HEK293 (cell line): ENCODE measurements at regions not wholly inside any gene's neighbourhood (a gene's known extent, or its start where the extent isn't known, plus 50 kb on each side); places are given as distances from the start of the nearest gene placed in this dataset.

Experiments used
- CTCF ChIA-PET: fragments of 350-600 bp; formaldehyde crosslinking; extraction: SDS; loops from one replicate; lab custom pipeline; 2021; ENCODE audit warnings: antibody characterized with exemption; lab: Yijun Ruan, JAX
- POLR2A ChIA-PET: fragments of 300-600 bp; formaldehyde crosslinking; extraction: SDS; loops from one replicate; lab custom pipeline; 2020; ENCODE audit warnings: antibody characterized with exemption, inconsistent platforms; lab: Yijun Ruan, JAX
- H3K27ac ChIP-seq: fragments of 200-500 bp; sonication (Bioruptor generic); 2 replicates; pipeline ENCODE4 v1.5.1; 2014; ENCODE audit warnings: low read depth, low read length, control low read depth, inconsistent platforms; ENCODE audit errors: extremely low read depth
- H3K36me3 ChIP-seq, 2 experiments: fragments of 200-500 bp in 1 of 2; sonication (Bioruptor generic) in 1 of 2; 1 replicate in 1 of 2; 2 replicates in 1 of 2; pipeline ENCODE4 v1.5.1; 2014 to 2017; ENCODE audit warnings: inconsistent platforms in 2 of 2, low read length in 2 of 2; ENCODE audit not compliant: control insufficient read depth in 2 of 2, insufficient read depth in 1 of 2
- H3K4me1 ChIP-seq: fragments of 200-500 bp; sonication (Bioruptor generic); 2 replicates; pipeline ENCODE4 v1.5.1; 2014; ENCODE audit warnings: mild to moderate bottlenecking, low read length, inconsistent platforms; ENCODE audit not compliant: control insufficient read depth, insufficient read depth
- H3K4me3 ChIP-seq: 2 replicates; pipeline ENCODE4 v1.5.1; 2011; ENCODE audit warnings: low read depth, mild to moderate bottlenecking, control low read depth, low read length, moderate library complexity
- H3K9me3 ChIP-seq: fragments of 200-500 bp; sonication (Bioruptor generic); 2 replicates; pipeline ENCODE4 v1.5.1; 2014; ENCODE audit warnings: low read depth, low read length, inconsistent platforms; ENCODE audit not compliant: control insufficient read depth, insufficient read depth
- FEZF1 ChIP-seq: fragments of 450-650 bp; formaldehyde crosslinking; IDR thresholded peaks from 2 replicates; pipeline ENCODE4 v1.5.1; 2016; ENCODE audit warnings: missing biosample characterization, missing genetic modification characterization
- OVOL3 ChIP-seq: fragments of 450-650 bp; formaldehyde crosslinking; IDR thresholded peaks from 2 replicates; pipeline ENCODE4 v1.5.1; 2016; ENCODE audit warnings: missing biosample characterization, missing genetic modification characterization
- SP7 ChIP-seq: fragments of 450-650 bp; formaldehyde crosslinking; IDR thresholded peaks from 2 replicates; pipeline ENCODE4 v1.5.1; 2016; ENCODE audit warnings: missing biosample characterization, missing genetic modification characterization
- YY1 ChIP-seq: fragments of 450-650 bp; formaldehyde crosslinking; IDR thresholded peaks from 2 replicates; pipeline ENCODE4 v1.5.1; 2018; ENCODE audit warnings: missing biosample characterization, missing genetic modification characterization
- YY2 ChIP-seq: fragments of 450-650 bp; formaldehyde crosslinking; IDR thresholded peaks from 2 replicates; pipeline ENCODE4 v1.5.1; 2016; ENCODE audit warnings: missing biosample characterization, missing genetic modification characterization
- ZBTB20 ChIP-seq: fragments of 450-650 bp; formaldehyde crosslinking; IDR thresholded peaks from 2 replicates; pipeline ENCODE4 v1.5.1; 2016; ENCODE audit warnings: missing biosample characterization, missing genetic modification characterization
- ZBTB21 ChIP-seq: fragments of 450-650 bp; formaldehyde crosslinking; IDR thresholded peaks from 2 replicates; pipeline ENCODE4 v1.5.1; 2017; ENCODE audit warnings: missing biosample characterization, missing genetic modification characterization
- ZFP3 ChIP-seq: fragments of 450-650 bp; formaldehyde crosslinking; IDR thresholded peaks from 2 replicates; pipeline ENCODE4 v1.5.1; 2016; ENCODE audit warnings: low read depth, missing biosample characterization, missing genetic modification characterization
- ZNF10 ChIP-seq: fragments of 450-650 bp; formaldehyde crosslinking; IDR thresholded peaks from 2 replicates; pipeline ENCODE4 v1.5.1; 2017; ENCODE audit warnings: missing biosample characterization, missing genetic modification characterization
- ZNF121 ChIP-seq: fragments of 450-650 bp; formaldehyde crosslinking; IDR thresholded peaks from 2 replicates; pipeline ENCODE4 v1.5.1; 2016; ENCODE audit warnings: missing biosample characterization, missing genetic modification characterization
- ZNF140 ChIP-seq: fragments of 450-650 bp; formaldehyde crosslinking; IDR thresholded peaks from 2 replicates; pipeline ENCODE4 v1.5.1; 2016; ENCODE audit warnings: missing biosample characterization, missing genetic modification characterization
- ZNF324 ChIP-seq: fragments of 450-650 bp; formaldehyde crosslinking; IDR thresholded peaks from 2 replicates; pipeline ENCODE4 v1.5.1; 2016; ENCODE audit warnings: missing biosample characterization, missing genetic modification characterization
- ZNF426 ChIP-seq: fragments of 450-650 bp; formaldehyde crosslinking; IDR thresholded peaks from 2 replicates; pipeline ENCODE4 v1.5.1; 2017; ENCODE audit warnings: missing biosample characterization, missing genetic modification characterization, mild to moderate bottlenecking, inconsistent platforms, moderate library complexity
- ZNF473 ChIP-seq: fragments of 450-650 bp; formaldehyde crosslinking; IDR thresholded peaks from 2 replicates; pipeline ENCODE4 v1.5.1; 2017; ENCODE audit warnings: missing biosample characterization, missing genetic modification characterization
- ZNF514 ChIP-seq: fragments of 450-650 bp; formaldehyde crosslinking; IDR thresholded peaks from 2 replicates; pipeline ENCODE4 v1.5.1; 2016; ENCODE audit warnings: missing biosample characterization, missing genetic modification characterization
- ZNF548 ChIP-seq: fragments of 450-650 bp; formaldehyde crosslinking; IDR thresholded peaks from 2 replicates; pipeline ENCODE4 v1.5.1; 2016; ENCODE audit warnings: missing biosample characterization, missing genetic modification characterization
- ZNF600 ChIP-seq: fragments of 450-650 bp; formaldehyde crosslinking; IDR thresholded peaks from 2 replicates; pipeline ENCODE4 v1.5.1; 2016; ENCODE audit warnings: missing biosample characterization, missing genetic modification characterization
- ZNF660 ChIP-seq: fragments of 450-650 bp; IDR thresholded peaks from 2 replicates; pipeline ENCODE4 v1.5.1; 2018; ENCODE audit warnings: missing biosample characterization, mild to moderate bottlenecking, missing genetic modification characterization
- ZNF701 ChIP-seq: fragments of 450-650 bp; formaldehyde crosslinking; IDR thresholded peaks from 2 replicates; pipeline ENCODE4 v1.5.1; 2016; ENCODE audit warnings: missing biosample characterization, missing genetic modification characterization
- ZNF777 ChIP-seq: fragments of 450-650 bp; formaldehyde crosslinking; IDR thresholded peaks from 2 replicates; pipeline ENCODE4 v1.5.1; 2017; ENCODE audit warnings: missing biosample characterization, missing genetic modification characterization, borderline replicate concordance
- ZNF843 ChIP-seq: fragments of 450-650 bp; formaldehyde crosslinking; IDR thresholded peaks from 2 replicates; pipeline ENCODE4 v1.5.1; 2016; ENCODE audit warnings: missing biosample characterization, missing genetic modification characterization
- ZSCAN23 ChIP-seq: fragments of 450-650 bp; formaldehyde crosslinking; IDR thresholded peaks from 2 replicates; pipeline ENCODE4 v1.5.1; 2016; ENCODE audit warnings: missing biosample characterization, missing genetic modification characterization
- TF ChIP-seq, protein P1 (sequence below): fragments of 450-650 bp; formaldehyde crosslinking; IDR thresholded peaks from 2 replicates; pipeline ENCODE4 v1.5.1; 2017; ENCODE audit warnings: missing biosample characterization, missing genetic modification characterization
- TF ChIP-seq, protein P2 (sequence below): fragments of 450-650 bp; formaldehyde crosslinking; IDR thresholded peaks from 2 replicates; pipeline ENCODE4 v1.5.1; 2016; ENCODE audit warnings: missing biosample characterization, missing genetic modification characterization
- TF ChIP-seq, protein P3 (sequence below): fragments of 450-650 bp; formaldehyde crosslinking; IDR thresholded peaks from 2 replicates; pipeline ENCODE4; 2016; ENCODE audit warnings: missing biosample characterization, missing genetic modification characterization
- TF ChIP-seq, protein P4 (sequence below): fragments of 450-650 bp; formaldehyde crosslinking; conservative IDR thresholded peaks from 2 replicates; pipeline ENCODE4 v1.5.1; 2016; ENCODE audit warnings: low read depth, missing biosample characterization, missing genetic modification characterization
- TF ChIP-seq, protein P5 (sequence below): fragments of 450-650 bp; formaldehyde crosslinking; IDR thresholded peaks from 2 replicates; pipeline ENCODE4 v1.5.1; 2016; ENCODE audit warnings: missing biosample characterization, missing genetic modification characterization, low read depth
- TF ChIP-seq, protein P6 (sequence below): fragments of 450-650 bp; formaldehyde crosslinking; IDR thresholded peaks from 2 replicates; pipeline ENCODE4 v1.5.1; 2016; ENCODE audit warnings: missing biosample characterization, missing genetic modification characterization

DNA sequence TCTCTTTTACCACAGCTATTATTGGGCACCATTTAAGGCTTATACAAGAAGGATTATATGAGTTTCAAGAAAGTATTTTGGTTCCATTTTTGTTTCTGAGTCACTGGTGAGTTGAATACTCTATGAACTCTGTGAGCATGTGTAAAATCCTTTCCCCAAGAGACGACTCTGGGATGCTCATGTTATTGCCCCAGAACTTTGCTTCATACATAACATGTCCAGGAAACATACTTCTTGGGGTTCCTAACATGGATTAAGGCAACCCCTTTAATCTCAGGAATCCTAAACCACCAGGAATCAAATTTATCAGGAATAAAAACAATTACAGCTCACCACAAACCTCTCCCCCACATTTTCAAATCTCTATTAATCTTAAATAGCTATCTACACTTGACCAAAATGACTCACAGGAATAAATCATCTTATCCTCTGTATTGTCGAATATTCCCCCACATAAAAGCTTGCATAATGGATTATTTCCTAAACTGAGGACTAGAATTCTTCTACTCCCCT lies 117.5 kb upstream of the COL21A1 start:
- H3K9me3 ChIP-seq, result no peaks in the 10 kb centered on the region
- no peaks in the 10 kb centered on the region for H3K36me3 ChIP-seq
- ChIA-PET POLR2A (interaction anchor here (0.7 to 1.5 kb wide), 3 partner anchors 22 to 184 kb away, joined by 3 to 4 read pairs (median 4); no protein-coding TSS in a partner anchor), CTCF (interaction anchor here (1.1 to 5.3 kb wide), 5 partner anchors 50 to 622 kb away, joined by 3 to 40 read pairs (median 23); no protein-coding TSS in a partner anchor)
- no peak overlapping the region for H3K27ac ChIP-seq
- peaks cover 19% of the 10 kb centered on the region for H3K4me1 ChIP-seq
- no peak overlapping the region for H3K4me3 ChIP-seq
- TF ChIP-seq, protein P1, sequence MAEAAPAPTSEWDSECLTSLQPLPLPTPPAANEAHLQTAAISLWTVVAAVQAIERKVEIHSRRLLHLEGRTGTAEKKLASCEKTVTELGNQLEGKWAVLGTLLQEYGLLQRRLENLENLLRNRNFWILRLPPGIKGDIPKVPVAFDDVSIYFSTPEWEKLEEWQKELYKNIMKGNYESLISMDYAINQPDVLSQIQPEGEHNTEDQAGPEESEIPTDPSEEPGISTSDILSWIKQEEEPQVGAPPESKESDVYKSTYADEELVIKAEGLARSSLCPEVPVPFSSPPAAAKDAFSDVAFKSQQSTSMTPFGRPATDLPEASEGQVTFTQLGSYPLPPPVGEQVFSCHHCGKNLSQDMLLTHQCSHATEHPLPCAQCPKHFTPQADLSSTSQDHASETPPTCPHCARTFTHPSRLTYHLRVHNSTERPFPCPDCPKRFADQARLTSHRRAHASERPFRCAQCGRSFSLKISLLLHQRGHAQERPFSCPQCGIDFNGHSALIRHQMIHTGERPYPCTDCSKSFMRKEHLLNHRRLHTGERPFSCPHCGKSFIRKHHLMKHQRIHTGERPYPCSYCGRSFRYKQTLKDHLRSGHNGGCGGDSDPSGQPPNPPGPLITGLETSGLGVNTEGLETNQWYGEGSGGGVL (tag by site-specific recombination), result peak; percentile 62
- TF ChIP-seq, protein P2, sequence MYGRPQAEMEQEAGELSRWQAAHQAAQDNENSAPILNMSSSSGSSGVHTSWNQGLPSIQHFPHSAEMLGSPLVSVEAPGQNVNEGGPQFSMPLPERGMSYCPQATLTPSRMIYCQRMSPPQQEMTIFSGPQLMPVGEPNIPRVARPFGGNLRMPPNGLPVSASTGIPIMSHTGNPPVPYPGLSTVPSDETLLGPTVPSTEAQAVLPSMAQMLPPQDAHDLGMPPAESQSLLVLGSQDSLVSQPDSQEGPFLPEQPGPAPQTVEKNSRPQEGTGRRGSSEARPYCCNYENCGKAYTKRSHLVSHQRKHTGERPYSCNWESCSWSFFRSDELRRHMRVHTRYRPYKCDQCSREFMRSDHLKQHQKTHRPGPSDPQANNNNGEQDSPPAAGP (tag by site-specific recombination), result no peak
- TF ChIP-seq ZNF777 (tag by site-specific recombination) (no peak), ZNF660 (tag by site-specific recombination) (no peak), ZBTB20 (tag by site-specific recombination) (no peak), FEZF1 (peak; percentile 27; the same call in 1 of the 2 replicates), ZSCAN23 (no peak), ZNF548 (tag by site-specific recombination) (no peak), ZNF843 (tag by site-specific recombination) (peak; percentile 66), YY2 (tag by site-specific recombination) (no peak), YY1 (tag by site-specific recombination) (no peak), ZNF701 (no peak), ZNF600 (no peak), OVOL3 (tag by site-specific recombination) (no peak), ZBTB21 (no peak), SP7 (tag by site-specific recombination) (no peak), ZNF473 (tag by site-specific recombination) (no peak), ZNF121 (tag by site-specific recombination) (no peak), ZNF10 (tag by site-specific recombination) (no peak), ZNF140 (tag by site-specific recombination) (0 out of 2 replicates have a peak, but pooled peaks have one; percentile 6), ZNF426 (tag by site-specific recombination) (no peak), ZNF324 (no peak), ZFP3 (tag by site-specific recombination) (no peak), ZNF514 (tag by site-specific recombination) (no peak)
- TF ChIP-seq, protein P3, sequence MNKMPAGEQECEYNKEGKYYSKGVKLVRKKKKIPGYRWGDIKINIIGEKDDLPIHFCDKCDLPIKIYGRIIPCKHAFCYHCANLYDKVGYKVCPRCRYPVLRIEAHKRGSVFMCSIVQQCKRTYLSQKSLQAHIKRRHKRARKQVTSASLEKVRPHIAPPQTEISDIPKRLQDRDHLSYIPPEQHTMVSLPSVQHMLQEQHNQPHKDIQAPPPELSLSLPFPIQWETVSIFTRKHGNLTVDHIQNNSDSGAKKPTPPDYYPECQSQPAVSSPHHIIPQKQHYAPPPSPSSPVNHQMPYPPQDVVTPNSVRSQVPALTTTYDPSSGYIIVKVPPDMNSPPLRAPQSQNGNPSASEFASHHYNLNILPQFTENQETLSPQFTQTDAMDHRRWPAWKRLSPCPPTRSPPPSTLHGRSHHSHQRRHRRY (tag by site-specific recombination), result no peak
- TF ChIP-seq, protein P4, sequence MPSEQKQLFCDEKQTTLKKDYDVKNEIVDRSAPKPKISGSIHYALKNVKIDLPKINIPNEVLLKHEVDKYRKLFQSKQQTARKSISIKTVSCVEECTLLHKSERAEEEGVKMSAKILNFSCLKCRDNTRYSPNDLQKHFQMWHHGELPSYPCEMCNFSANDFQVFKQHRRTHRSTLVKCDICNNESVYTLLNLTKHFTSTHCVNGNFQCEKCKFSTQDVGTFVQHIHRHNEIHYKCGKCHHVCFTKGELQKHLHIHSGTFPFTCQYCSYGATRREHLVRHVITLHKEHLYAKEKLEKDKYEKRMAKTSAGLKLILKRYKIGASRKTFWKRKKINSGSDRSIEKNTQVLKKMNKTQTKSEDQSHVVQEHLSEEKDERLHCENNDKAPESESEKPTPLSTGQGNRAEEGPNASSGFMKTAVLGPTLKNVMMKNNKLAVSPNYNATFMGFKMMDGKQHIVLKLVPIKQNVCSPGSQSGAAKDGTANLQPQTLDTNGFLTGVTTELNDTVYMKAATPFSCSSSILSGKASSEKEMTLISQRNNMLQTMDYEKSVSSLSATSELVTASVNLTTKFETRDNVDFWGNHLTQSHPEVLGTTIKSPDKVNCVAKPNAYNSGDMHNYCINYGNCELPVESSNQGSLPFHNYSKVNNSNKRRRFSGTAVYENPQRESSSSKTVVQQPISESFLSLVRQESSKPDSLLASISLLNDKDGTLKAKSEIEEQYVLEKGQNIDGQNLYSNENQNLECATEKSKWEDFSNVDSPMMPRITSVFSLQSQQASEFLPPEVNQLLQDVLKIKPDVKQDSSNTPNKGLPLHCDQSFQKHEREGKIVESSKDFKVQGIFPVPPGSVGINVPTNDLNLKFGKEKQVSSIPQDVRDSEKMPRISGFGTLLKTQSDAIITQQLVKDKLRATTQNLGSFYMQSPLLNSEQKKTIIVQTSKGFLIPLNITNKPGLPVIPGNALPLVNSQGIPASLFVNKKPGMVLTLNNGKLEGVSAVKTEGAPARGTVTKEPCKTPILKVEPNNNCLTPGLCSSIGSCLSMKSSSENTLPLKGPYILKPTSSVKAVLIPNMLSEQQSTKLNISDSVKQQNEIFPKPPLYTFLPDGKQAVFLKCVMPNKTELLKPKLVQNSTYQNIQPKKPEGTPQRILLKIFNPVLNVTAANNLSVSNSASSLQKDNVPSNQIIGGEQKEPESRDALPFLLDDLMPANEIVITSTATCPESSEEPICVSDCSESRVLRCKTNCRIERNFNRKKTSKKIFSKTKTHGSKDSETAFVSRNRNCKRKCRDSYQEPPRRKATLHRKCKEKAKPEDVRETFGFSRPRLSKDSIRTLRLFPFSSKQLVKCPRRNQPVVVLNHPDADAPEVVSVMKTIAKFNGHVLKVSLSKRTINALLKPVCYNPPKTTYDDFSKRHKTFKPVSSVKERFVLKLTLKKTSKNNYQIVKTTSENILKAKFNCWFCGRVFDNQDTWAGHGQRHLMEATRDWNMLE (tag by site-specific recombination), result no peak
- TF ChIP-seq, protein P5, sequence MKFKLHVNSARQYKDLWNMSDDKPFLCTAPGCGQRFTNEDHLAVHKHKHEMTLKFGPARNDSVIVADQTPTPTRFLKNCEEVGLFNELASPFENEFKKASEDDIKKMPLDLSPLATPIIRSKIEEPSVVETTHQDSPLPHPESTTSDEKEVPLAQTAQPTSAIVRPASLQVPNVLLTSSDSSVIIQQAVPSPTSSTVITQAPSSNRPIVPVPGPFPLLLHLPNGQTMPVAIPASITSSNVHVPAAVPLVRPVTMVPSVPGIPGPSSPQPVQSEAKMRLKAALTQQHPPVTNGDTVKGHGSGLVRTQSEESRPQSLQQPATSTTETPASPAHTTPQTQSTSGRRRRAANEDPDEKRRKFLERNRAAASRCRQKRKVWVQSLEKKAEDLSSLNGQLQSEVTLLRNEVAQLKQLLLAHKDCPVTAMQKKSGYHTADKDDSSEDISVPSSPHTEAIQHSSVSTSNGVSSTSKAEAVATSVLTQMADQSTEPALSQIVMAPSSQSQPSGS, result no peak
- TF ChIP-seq, protein P6, sequence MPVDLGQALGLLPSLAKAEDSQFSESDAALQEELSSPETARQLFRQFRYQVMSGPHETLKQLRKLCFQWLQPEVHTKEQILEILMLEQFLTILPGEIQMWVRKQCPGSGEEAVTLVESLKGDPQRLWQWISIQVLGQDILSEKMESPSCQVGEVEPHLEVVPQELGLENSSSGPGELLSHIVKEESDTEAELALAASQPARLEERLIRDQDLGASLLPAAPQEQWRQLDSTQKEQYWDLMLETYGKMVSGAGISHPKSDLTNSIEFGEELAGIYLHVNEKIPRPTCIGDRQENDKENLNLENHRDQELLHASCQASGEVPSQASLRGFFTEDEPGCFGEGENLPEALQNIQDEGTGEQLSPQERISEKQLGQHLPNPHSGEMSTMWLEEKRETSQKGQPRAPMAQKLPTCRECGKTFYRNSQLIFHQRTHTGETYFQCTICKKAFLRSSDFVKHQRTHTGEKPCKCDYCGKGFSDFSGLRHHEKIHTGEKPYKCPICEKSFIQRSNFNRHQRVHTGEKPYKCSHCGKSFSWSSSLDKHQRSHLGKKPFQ (tag by site-specific recombination), result no peak
